Liver (tissue), 8 donors: ENCODE measurements at regions not wholly inside any gene's neighbourhood (a gene's known extent, or its start where the extent isn't known, plus 50 kb on each side); places are given as distances from the start of the nearest gene placed in this dataset.

ENCODE experiments used
- DNase-seq: peaks from one replicate; pipeline ENCODE4 v3.0.0-alpha.2; 2017; ENCODE audit warnings: low spot score
- H3K27ac ChIP-seq, 2 donors: one replicate each; pipeline ENCODE4 v1.7.0; 2013; ENCODE audit warnings: inconsistent platforms in 2 of 2, low read length in 2 of 2, control low read depth in 1 of 2, low read depth in 1 of 2, mild to moderate bottlenecking in 1 of 2
- H3K27me3 ChIP-seq, 4 donors: one replicate each; pipeline versions ENCODE4 v1.6.1 to v1.7.0; 2013; ENCODE audit warnings: low read length in 3 of 4, inconsistent platforms in 1 of 4, mild to moderate bottlenecking in 1 of 4, moderate library complexity in 1 of 4; ENCODE audit not compliant: control insufficient read depth in 4 of 4, insufficient read depth in 4 of 4
- H3K36me3 ChIP-seq, 4 donors: one replicate each; pipeline versions ENCODE4 v1.6.1 to v1.7.0; 2013; ENCODE audit warnings: low read length in 3 of 4, mild to moderate bottlenecking in 3 of 4, low read depth in 1 of 4, moderate library complexity in 1 of 4; ENCODE audit not compliant: control insufficient read depth in 4 of 4, insufficient read depth in 3 of 4
- H3K4me1 ChIP-seq, 4 donors: one replicate each; pipeline versions ENCODE4 v1.6.1 to v1.7.0; 2013; ENCODE audit warnings: low read length in 3 of 4, mild to moderate bottlenecking in 3 of 4, moderate library complexity in 1 of 4; ENCODE audit not compliant: control insufficient read depth in 4 of 4, insufficient read depth in 4 of 4
- H3K4me3 ChIP-seq, 3 donors: one replicate each; pipeline versions ENCODE4 v1.6.1 to v1.7.0; 2013; ENCODE audit warnings: low read length in 3 of 3, control low read depth in 1 of 3, low read depth in 1 of 3, mild to moderate bottlenecking in 1 of 3
- H3K9ac ChIP-seq, 2 donors: one replicate each; pipeline ENCODE4 v1.7.0; 2013; ENCODE audit warnings: low read length in 2 of 2, mild to moderate bottlenecking in 2 of 2, moderate library complexity in 2 of 2, control low read depth in 1 of 2, low read depth in 1 of 2
- H3K9me3 ChIP-seq, 4 donors: one replicate each; pipeline versions ENCODE4 v1.6.1 to v1.7.0; 2013; ENCODE audit warnings: low read length in 3 of 4; ENCODE audit not compliant: control insufficient read depth in 4 of 4
- EGR1 ChIP-seq, 2 donors: IDR thresholded peaks; 2 replicates each; pipeline ENCODE4 v1.6.1; 2016 to 2018; ENCODE audit warnings: antibody characterized with exemption in 2 of 2, low read depth in 2 of 2
- FOXA1 ChIP-seq: IDR thresholded peaks from 2 replicates; pipeline ENCODE4 v1.6.1; 2016; ENCODE audit warnings: antibody characterized with exemption
- FOXA2 ChIP-seq: IDR thresholded peaks from 2 replicates; pipeline ENCODE4 v1.6.1; 2016; ENCODE audit warnings: antibody characterized with exemption
- HNF4A ChIP-seq, 2 donors: conservative IDR thresholded peaks; 2 replicates each; pipeline ENCODE4 v1.6.1; 2016; ENCODE audit warnings: antibody characterized with exemption in 2 of 2, mild to moderate bottlenecking in 2 of 2
- HNF4G ChIP-seq: IDR thresholded peaks from 2 replicates; pipeline ENCODE4 v1.6.1; 2016; ENCODE audit warnings: antibody characterized with exemption
- JUND ChIP-seq, 2 donors: IDR thresholded peaks; 2 replicates each; pipeline ENCODE4 v1.6.1; 2016; ENCODE audit warnings: antibody characterized with exemption in 2 of 2
- RAD21 ChIP-seq, 2 donors: IDR thresholded peaks; 2 replicates each; pipeline ENCODE4 v1.6.1; 2016; ENCODE audit warnings: antibody characterized with exemption in 2 of 2, mild to moderate bottlenecking in 2 of 2
- RXRA ChIP-seq, 2 donors: IDR thresholded peaks; 2 replicates each; pipeline ENCODE4 v1.6.1; 2017 to 2018; ENCODE audit warnings: antibody characterized with exemption in 2 of 2, mild to moderate bottlenecking in 1 of 2
- TAF1 ChIP-seq: conservative IDR thresholded peaks from 2 replicates; pipeline ENCODE4 v1.6.1; 2016; ENCODE audit warnings: antibody characterized with exemption, mild to moderate bottlenecking
- YY1 ChIP-seq: IDR thresholded peaks from 2 replicates; pipeline ENCODE4 v1.6.1; 2016; ENCODE audit warnings: antibody characterized with exemption, mild to moderate bottlenecking
- WGBS: extraction: QIAGEN DNeasy Blood & Tissue Kit; methylation state at CpG from one replicate; pipeline ENCODE4 v1.1.7; 2013; 5-methylcytosine and 5-hydroxymethylcytosine counted together
- TF ChIP-seq, protein P1 (sequence below): IDR thresholded peaks from 2 replicates; pipeline ENCODE4 v1.6.1; 2016; ENCODE audit warnings: antibody characterized with exemption
- TF ChIP-seq, protein P2 (sequence below): IDR thresholded peaks from 2 replicates; pipeline ENCODE4 v1.6.1; 2016; ENCODE audit warnings: antibody characterized with exemption, mild to moderate bottlenecking
- TF ChIP-seq, protein P3 (sequence below): IDR thresholded peaks from 2 replicates; pipeline ENCODE4 v1.6.1; 2016; ENCODE audit warnings: antibody characterized with exemption
- TF ChIP-seq, protein P4 (sequence below): fragments of 150-350 bp; IDR thresholded peaks from 2 replicates; pipeline ENCODE4 v1.5.1; 2017; ENCODE audit warnings: improper control_type of control experiment, low read depth, low read length; ENCODE audit not compliant: missing input control
- donor health status: healthy.
- donor health status: healthy.
- donor health status: healthy.
- donor health status: healthy.
- donor health status: healthy.

DNA sequence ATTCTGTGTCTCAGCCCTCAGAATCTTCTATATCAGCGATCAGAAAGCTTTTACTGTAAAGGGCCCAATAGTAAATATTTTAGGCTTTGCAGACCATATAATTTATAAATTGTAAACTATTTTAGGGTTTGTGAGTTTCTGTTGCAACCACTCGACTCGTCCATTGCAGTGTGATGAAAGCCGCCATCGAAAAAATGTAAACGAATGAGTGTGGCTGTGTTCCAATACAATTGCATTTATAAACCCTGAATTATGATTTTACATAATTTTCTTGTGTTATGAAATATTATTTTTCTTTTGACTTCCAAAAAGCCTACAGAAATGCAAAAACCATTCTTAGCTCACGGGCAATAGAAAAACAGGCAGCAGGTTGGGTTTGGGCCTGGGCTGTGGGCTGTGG lies 62.5 kb upstream of the ADO start:
- Histone ChIP-seq H3K9ac (no peak overlapping the region), H3K4me1 (no peaks in the 10 kb centered on the region), H3K9me3 (no peaks in the 10 kb centered on the region), H3K27me3 (no peaks in the 10 kb centered on the region), H3K27ac (no peak overlapping the region), H3K4me3 (no peak overlapping the region), H3K36me3 (no peaks in the 10 kb centered on the region)
- DNase-seq = no peak
- TF ChIP-seq, protein P1, sequence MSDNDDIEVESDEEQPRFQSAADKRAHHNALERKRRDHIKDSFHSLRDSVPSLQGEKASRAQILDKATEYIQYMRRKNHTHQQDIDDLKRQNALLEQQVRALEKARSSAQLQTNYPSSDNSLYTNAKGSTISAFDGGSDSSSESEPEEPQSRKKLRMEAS = no peak
- no peak for TF ChIP-seq FOXA1
- TF ChIP-seq TAF1 = no peak
- TF ChIP-seq EGR1 (IDR thresholded peaks at IDR 0.05; ENCODE audit: low read depth in 2 of 2) = no peak
- TF ChIP-seq, protein P2, sequence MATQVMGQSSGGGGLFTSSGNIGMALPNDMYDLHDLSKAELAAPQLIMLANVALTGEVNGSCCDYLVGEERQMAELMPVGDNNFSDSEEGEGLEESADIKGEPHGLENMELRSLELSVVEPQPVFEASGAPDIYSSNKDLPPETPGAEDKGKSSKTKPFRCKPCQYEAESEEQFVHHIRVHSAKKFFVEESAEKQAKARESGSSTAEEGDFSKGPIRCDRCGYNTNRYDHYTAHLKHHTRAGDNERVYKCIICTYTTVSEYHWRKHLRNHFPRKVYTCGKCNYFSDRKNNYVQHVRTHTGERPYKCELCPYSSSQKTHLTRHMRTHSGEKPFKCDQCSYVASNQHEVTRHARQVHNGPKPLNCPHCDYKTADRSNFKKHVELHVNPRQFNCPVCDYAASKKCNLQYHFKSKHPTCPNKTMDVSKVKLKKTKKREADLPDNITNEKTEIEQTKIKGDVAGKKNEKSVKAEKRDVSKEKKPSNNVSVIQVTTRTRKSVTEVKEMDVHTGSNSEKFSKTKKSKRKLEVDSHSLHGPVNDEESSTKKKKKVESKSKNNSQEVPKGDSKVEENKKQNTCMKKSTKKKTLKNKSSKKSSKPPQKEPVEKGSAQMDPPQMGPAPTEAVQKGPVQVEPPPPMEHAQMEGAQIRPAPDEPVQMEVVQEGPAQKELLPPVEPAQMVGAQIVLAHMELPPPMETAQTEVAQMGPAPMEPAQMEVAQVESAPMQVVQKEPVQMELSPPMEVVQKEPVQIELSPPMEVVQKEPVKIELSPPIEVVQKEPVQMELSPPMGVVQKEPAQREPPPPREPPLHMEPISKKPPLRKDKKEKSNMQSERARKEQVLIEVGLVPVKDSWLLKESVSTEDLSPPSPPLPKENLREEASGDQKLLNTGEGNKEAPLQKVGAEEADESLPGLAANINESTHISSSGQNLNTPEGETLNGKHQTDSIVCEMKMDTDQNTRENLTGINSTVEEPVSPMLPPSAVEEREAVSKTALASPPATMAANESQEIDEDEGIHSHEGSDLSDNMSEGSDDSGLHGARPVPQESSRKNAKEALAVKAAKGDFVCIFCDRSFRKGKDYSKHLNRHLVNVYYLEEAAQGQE = no peak
- TF ChIP-seq HNF4A (conservative IDR thresholded peaks at IDR 0.05) = no peak
- TF ChIP-seq HNF4G = no peak
- no peak for TF ChIP-seq RXRA (IDR thresholded peaks at IDR 0.05)
- TF ChIP-seq YY1 = no peak
- TF ChIP-seq, protein P3, sequence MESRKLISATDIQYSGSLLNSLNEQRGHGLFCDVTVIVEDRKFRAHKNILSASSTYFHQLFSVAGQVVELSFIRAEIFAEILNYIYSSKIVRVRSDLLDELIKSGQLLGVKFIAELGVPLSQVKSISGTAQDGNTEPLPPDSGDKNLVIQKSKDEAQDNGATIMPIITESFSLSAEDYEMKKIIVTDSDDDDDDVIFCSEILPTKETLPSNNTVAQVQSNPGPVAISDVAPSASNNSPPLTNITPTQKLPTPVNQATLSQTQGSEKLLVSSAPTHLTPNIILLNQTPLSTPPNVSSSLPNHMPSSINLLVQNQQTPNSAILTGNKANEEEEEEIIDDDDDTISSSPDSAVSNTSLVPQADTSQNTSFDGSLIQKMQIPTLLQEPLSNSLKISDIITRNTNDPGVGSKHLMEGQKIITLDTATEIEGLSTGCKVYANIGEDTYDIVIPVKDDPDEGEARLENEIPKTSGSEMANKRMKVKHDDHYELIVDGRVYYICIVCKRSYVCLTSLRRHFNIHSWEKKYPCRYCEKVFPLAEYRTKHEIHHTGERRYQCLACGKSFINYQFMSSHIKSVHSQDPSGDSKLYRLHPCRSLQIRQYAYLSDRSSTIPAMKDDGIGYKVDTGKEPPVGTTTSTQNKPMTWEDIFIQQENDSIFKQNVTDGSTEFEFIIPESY = no peak
- no peak for TF ChIP-seq FOXA2
- 88% methylated on average over 7 of the region's 7 CpGs for WGBS

DNA sequence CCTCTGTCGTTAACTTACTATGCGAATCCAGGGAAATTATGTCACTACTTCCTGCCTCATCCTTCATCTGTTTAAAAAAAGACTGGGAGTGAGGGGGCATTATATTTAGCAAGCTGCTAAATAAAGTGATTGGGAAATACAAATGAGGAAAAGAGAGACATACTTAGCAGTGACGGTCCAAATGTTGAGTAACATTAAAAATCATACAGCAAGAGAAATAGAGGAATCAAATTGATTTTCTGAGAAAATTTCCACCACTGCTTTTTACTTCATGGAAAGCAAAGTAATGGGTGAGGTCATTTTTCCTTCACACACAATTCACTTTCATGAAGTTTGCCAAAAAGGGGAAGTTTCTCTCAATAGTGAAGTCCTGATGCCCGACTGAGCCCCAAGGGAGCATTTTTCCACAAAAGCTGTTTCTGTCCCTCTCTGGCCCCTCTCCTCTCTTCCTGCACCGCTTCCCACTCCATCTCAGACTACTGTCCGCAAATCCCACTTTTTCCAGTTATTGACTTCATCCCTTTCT lies 61.9 kb upstream of the ADO start:
- no peaks in the 10 kb centered on the region for H3K4me1 ChIP-seq
- no peaks in the 10 kb centered on the region for H3K36me3 ChIP-seq
- H3K27ac ChIP-seq = no peak overlapping the region
- DNase-seq = no peak
- TF ChIP-seq, protein P4, sequence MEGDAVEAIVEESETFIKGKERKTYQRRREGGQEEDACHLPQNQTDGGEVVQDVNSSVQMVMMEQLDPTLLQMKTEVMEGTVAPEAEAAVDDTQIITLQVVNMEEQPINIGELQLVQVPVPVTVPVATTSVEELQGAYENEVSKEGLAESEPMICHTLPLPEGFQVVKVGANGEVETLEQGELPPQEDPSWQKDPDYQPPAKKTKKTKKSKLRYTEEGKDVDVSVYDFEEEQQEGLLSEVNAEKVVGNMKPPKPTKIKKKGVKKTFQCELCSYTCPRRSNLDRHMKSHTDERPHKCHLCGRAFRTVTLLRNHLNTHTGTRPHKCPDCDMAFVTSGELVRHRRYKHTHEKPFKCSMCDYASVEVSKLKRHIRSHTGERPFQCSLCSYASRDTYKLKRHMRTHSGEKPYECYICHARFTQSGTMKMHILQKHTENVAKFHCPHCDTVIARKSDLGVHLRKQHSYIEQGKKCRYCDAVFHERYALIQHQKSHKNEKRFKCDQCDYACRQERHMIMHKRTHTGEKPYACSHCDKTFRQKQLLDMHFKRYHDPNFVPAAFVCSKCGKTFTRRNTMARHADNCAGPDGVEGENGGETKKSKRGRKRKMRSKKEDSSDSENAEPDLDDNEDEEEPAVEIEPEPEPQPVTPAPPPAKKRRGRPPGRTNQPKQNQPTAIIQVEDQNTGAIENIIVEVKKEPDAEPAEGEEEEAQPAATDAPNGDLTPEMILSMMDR = no peak
- TF ChIP-seq RAD21 (IDR thresholded peaks at IDR 0.05) (no peak), HNF4A (conservative IDR thresholded peaks at IDR 0.05) (no peak), YY1 (no peak), JUND (IDR thresholded peaks at IDR 0.05) (no peak), TAF1 (no peak)
- no peaks in the 10 kb centered on the region for H3K9me3 ChIP-seq
- H3K27me3 ChIP-seq = no peaks in the 10 kb centered on the region
- no peak overlapping the region for H3K4me3 ChIP-seq
- no peak overlapping the region for H3K9ac ChIP-seq
- 77% methylated on average over 6 of the region's 6 CpGs for WGBS
